K562 (cell line): ENCODE measurements at regions not wholly inside any gene's neighbourhood (a gene's known extent, or its start where the extent isn't known, plus 50 kb on each side); places are given as distances from the start of the nearest gene placed in this dataset.
A peak's percentile ranks its signal among the peaks of the same experiment; 100 is the strongest.

Experiments
- CHD2 ChIP-seq: IDR thresholded peaks from 2 replicates; pipeline ENCODE4 v1.6.1; 2011; ENCODE audit warnings: low read depth, low read length
- DMBX1 ChIP-seq: fragments of 250-450 bp; sonication (Bioruptor Pico); IDR thresholded peaks from 2 replicates; pipeline ENCODE4 v1.8.0; 2022; ENCODE audit warnings: inconsistent platforms, mild to moderate bottlenecking, moderate library complexity, borderline replicate concordance
- JUND ChIP-seq, 2 experiments: IDR thresholded peaks; 2 replicates in 1 of 2; 3 replicates in 1 of 2; pipeline ENCODE4 v1.6.1; 2011; ENCODE audit warnings: borderline replicate concordance in 2 of 2, low read depth in 2 of 2, low read length in 2 of 2, improper control_type of control experiment in 1 of 2, missing biosample characterization in 1 of 2, missing genetic modification characterization in 1 of 2, missing genetic modification reagents in 1 of 2
- KLF1 ChIP-seq: fragments of 450-650 bp; IDR thresholded peaks from 2 replicates; pipeline ENCODE4 v1.6.1; 2016; ENCODE audit warnings: missing genetic modification characterization, missing compliant biosample characterization
- MYC ChIP-seq, 2 experiments: fragments of 250-450 bp in 1 of 2; sonication (Bioruptor Pico) in 1 of 2; IDR thresholded peaks; 2 replicates each; pipeline versions ENCODE4 v1.5.1 to v1.6.1; 2012 to 2021; ENCODE audit warnings: low read depth in 2 of 2, borderline replicate concordance in 1 of 2, improper control_type of control experiment in 1 of 2, low read length in 1 of 2, mild to moderate bottlenecking in 1 of 2, moderate library complexity in 1 of 2
- RCOR1 ChIP-seq, 2 experiments: IDR thresholded peaks; 2 replicates each; pipeline ENCODE4 v1.6.1; 2012; ENCODE audit warnings: low read depth in 2 of 2, low read length in 2 of 2, borderline replicate concordance in 1 of 2, improper control_type of control experiment in 1 of 2
- SNIP1 ChIP-seq: fragments of 450-650 bp; IDR thresholded peaks from 2 replicates; pipeline ENCODE4 v1.7.1; 2017; ENCODE audit warnings: low read depth, mild to moderate bottlenecking
- TAF9B ChIP-seq: fragments of 450-650 bp; IDR thresholded peaks from 2 replicates; pipeline ENCODE4 v1.6.1; 2018; ENCODE audit warnings: mild to moderate bottlenecking; ENCODE audit not compliant: partially characterized antibody
- TBP ChIP-seq: optimal IDR thresholded peaks from 2 replicates; pipeline ENCODE3; 2011; ENCODE audit warnings: low read depth, low read length, improper control_type of control experiment
- TEAD4 ChIP-seq, 2 experiments: sonication (generic) in 1 of 2; formaldehyde crosslinking in 1 of 2; IDR thresholded peaks; 2 replicates each; pipeline versions ENCODE4 v1.6.1 to v1.8.0; 2012 to 2022; ENCODE audit warnings: borderline replicate concordance in 1 of 2, inconsistent platforms in 1 of 2, low read length in 1 of 2, mild to moderate bottlenecking in 1 of 2, missing genetic modification reagents in 1 of 2
- USF1 ChIP-seq: sonication (generic); formaldehyde crosslinking; IDR thresholded peaks from 2 replicates; pipeline ENCODE4 v1.9.0; 2022; ENCODE audit warnings: mild to moderate bottlenecking, missing genetic modification reagents
- ZFP36 ChIP-seq: fragments of 150-350 bp; IDR thresholded peaks from 2 replicates; pipeline ENCODE4 v1.6.1; 2018; ENCODE audit warnings: low read length, low read depth; ENCODE audit not compliant: partially characterized antibody
- ZNF133 ChIP-seq: fragments of 250-450 bp; sonication (Bioruptor Pico); IDR thresholded peaks from 2 replicates; pipeline ENCODE4 v1.4.0; 2020; ENCODE audit warnings: mild to moderate bottlenecking
- ZNF239 ChIP-seq: fragments of 250-450 bp; sonication (Bioruptor Pico); IDR thresholded peaks from 2 replicates; pipeline ENCODE4 v1.4.0; 2020; ENCODE audit warnings: mild to moderate bottlenecking
- ZNF354B ChIP-seq: fragments of 250-450 bp; sonication (Bioruptor Pico); IDR thresholded peaks from 2 replicates; pipeline ENCODE4 v1.4.0; 2020
- TF ChIP-seq, protein P1 (sequence below): fragments of 200-600 bp; sonication (generic); IDR thresholded peaks from one replicate; pipeline ENCODE4 v1.6.1; 2012; ENCODE audit warnings: mild to moderate bottlenecking, low read depth, low read length, inconsistent platforms

GRCh38 chr12:92233346-92234015, 87.8 kb upstream of the BTG1 start (continued):
- TF ChIP-seq, protein P1, sequence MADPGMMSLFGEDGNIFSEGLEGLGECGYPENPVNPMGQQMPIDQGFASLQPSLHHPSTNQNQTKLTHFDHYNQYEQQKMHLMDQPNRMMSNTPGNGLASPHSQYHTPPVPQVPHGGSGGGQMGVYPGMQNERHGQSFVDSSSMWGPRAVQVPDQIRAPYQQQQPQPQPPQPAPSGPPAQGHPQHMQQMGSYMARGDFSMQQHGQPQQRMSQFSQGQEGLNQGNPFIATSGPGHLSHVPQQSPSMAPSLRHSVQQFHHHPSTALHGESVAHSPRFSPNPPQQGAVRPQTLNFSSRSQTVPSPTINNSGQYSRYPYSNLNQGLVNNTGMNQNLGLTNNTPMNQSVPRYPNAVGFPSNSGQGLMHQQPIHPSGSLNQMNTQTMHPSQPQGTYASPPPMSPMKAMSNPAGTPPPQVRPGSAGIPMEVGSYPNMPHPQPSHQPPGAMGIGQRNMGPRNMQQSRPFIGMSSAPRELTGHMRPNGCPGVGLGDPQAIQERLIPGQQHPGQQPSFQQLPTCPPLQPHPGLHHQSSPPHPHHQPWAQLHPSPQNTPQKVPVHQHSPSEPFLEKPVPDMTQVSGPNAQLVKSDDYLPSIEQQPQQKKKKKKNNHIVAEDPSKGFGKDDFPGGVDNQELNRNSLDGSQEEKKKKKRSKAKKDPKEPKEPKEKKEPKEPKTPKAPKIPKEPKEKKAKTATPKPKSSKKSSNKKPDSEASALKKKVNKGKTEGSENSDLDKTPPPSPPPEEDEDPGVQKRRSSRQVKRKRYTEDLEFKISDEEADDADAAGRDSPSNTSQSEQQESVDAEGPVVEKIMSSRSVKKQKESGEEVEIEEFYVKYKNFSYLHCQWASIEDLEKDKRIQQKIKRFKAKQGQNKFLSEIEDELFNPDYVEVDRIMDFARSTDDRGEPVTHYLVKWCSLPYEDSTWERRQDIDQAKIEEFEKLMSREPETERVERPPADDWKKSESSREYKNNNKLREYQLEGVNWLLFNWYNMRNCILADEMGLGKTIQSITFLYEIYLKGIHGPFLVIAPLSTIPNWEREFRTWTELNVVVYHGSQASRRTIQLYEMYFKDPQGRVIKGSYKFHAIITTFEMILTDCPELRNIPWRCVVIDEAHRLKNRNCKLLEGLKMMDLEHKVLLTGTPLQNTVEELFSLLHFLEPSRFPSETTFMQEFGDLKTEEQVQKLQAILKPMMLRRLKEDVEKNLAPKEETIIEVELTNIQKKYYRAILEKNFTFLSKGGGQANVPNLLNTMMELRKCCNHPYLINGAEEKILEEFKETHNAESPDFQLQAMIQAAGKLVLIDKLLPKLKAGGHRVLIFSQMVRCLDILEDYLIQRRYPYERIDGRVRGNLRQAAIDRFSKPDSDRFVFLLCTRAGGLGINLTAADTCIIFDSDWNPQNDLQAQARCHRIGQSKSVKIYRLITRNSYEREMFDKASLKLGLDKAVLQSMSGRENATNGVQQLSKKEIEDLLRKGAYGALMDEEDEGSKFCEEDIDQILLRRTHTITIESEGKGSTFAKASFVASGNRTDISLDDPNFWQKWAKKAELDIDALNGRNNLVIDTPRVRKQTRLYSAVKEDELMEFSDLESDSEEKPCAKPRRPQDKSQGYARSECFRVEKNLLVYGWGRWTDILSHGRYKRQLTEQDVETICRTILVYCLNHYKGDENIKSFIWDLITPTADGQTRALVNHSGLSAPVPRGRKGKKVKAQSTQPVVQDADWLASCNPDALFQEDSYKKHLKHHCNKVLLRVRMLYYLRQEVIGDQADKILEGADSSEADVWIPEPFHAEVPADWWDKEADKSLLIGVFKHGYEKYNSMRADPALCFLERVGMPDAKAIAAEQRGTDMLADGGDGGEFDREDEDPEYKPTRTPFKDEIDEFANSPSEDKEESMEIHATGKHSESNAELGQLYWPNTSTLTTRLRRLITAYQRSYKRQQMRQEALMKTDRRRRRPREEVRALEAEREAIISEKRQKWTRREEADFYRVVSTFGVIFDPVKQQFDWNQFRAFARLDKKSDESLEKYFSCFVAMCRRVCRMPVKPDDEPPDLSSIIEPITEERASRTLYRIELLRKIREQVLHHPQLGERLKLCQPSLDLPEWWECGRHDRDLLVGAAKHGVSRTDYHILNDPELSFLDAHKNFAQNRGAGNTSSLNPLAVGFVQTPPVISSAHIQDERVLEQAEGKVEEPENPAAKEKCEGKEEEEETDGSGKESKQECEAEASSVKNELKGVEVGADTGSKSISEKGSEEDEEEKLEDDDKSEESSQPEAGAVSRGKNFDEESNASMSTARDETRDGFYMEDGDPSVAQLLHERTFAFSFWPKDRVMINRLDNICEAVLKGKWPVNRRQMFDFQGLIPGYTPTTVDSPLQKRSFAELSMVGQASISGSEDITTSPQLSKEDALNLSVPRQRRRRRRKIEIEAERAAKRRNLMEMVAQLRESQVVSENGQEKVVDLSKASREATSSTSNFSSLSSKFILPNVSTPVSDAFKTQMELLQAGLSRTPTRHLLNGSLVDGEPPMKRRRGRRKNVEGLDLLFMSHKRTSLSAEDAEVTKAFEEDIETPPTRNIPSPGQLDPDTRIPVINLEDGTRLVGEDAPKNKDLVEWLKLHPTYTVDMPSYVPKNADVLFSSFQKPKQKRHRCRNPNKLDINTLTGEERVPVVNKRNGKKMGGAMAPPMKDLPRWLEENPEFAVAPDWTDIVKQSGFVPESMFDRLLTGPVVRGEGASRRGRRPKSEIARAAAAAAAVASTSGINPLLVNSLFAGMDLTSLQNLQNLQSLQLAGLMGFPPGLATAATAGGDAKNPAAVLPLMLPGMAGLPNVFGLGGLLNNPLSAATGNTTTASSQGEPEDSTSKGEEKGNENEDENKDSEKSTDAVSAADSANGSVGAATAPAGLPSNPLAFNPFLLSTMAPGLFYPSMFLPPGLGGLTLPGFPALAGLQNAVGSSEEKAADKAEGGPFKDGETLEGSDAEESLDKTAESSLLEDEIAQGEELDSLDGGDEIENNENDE, result no peak
- TF ChIP-seq ZNF354B, result no peak
- no peak for TF ChIP-seq USF1 (CRISPR knock-in tag)
- TF ChIP-seq MYC (IDR thresholded peaks at IDR 0.05; ENCODE audit: low read depth, low read length), result no peak
- TF ChIP-seq MYC (CRISPR knock-in tag; IDR thresholded peaks at IDR 0.05; ENCODE audit: borderline replicate concordance, low read depth), result no peak
- peak; percentile 65 for TF ChIP-seq KLF1 (tag)
- no peak for TF ChIP-seq ZNF133 (CRISPR knock-in tag)
- no peak for TF ChIP-seq TBP
- no peak for TF ChIP-seq DMBX1 (CRISPR knock-in tag)
- no peak for TF ChIP-seq ZNF239 (CRISPR knock-in tag)
- no peak for TF ChIP-seq CHD2
- no peak for TF ChIP-seq ZFP36
- TF ChIP-seq TAF9B, result no peak
- peak in 1 of 2 experiments; percentile 42; a peak in 1 of 4 replicates for TF ChIP-seq RCOR1 (IDR thresholded peaks at IDR 0.05; ENCODE audit: borderline replicate concordance in 1 of 2, low read depth in 2 of 2, low read length in 2 of 2)
- TF ChIP-seq JUND (IDR thresholded peaks at IDR 0.05; ENCODE audit: borderline replicate concordance, low read depth, low read length), result 0 out of 2 replicates have a peak, but pooled peaks have one; percentile 5
- TF ChIP-seq JUND (tag; IDR thresholded peaks at IDR 0.05; ENCODE audit: borderline replicate concordance, low read depth, low read length), result no peak
- no peak for TF ChIP-seq SNIP1
- TF ChIP-seq TEAD4 (IDR thresholded peaks at IDR 0.05; ENCODE audit: low read length), result peak; percentile 59; the same call in 1 of the 2 replicates
- no peak for TF ChIP-seq TEAD4 (CRISPR knock-in tag; IDR thresholded peaks at IDR 0.05; ENCODE audit: borderline replicate concordance)
